ENCODE measurements at regions not wholly inside any gene's neighbourhood (a gene's known extent, or its start where the extent isn't known, plus 50 kb on each side); places are given as distances from the start of the nearest gene placed in this dataset.
"Not testable (repeated sequence)": the region's sequence is repeated elsewhere in the genome, so short reads cannot be mapped to it uniquely, and the experiment has no call there.

DNA sequence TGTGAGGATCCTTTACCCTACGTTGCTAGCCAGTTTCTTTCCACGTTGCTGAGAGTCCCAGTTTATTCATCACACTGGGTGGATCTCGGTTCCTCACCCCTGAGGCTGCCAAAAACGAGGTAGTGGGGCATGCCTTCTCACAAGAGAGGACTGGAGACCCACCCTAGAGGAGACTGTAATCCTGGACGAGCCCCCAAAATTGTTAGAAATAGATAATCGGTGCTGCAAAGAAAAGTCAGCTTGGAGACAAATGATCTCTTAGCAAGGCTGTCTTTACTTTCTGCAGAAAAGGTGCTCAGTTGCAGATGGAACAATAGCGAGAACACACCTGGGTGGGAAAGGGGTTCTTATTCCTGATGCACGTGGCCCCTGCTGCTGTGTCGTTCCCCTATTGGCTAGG, 101.8 kb downstream of the TMEM167A start:
- POLR2A ChIA-PET = no interaction called here
- no peak for DNase-seq
- H3K4me1 Mint-ChIP-seq = no peaks in the 10 kb centered on the region
- no peaks in the 10 kb centered on the region for H3K27me3 Mint-ChIP-seq
- H3K27ac Mint-ChIP-seq = no peak overlapping the region
- H3K9me3 Mint-ChIP-seq = peaks cover 25% of the 10 kb centered on the region
- no peak overlapping the region for H3K4me3 Mint-ChIP-seq
- peaks cover 3% of the 10 kb centered on the region for H3K36me3 Mint-ChIP-seq (ENCODE audit: low read depth)
- CTCF ChIA-PET = no interaction called here

DNA sequence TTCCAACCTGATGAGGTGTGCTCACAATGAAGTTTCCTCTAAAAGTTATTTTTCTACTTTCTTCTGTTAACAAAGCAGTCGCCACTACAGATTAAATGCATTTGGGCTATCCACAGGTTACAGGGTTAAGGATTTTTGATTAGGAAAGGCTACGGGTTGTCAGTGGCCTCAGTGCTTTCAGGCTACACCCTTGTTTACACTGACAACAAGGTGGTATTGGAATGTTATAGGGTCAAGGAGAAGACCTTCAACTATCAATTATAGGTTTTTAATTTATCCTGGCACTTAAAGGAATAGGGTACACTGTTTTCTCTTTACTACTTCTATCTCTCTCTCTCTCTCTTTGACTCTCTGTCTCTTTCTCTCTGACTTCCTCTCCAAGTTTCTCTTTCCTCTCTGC, 102.8 kb downstream of the TMEM167A start:
- CTCF ChIA-PET; H3K4me1 Mint-ChIP-seq; H3K4me3 Mint-ChIP-seq; POLR2A ChIA-PET; H3K27ac Mint-ChIP-seq; H3K27me3 Mint-ChIP-seq; DNase-seq; H3K36me3 Mint-ChIP-seq (ENCODE audit: low read depth): not testable (repeated sequence)
- peaks cover 32% of the 10 kb centered on the region for H3K9me3 Mint-ChIP-seq

DNA sequence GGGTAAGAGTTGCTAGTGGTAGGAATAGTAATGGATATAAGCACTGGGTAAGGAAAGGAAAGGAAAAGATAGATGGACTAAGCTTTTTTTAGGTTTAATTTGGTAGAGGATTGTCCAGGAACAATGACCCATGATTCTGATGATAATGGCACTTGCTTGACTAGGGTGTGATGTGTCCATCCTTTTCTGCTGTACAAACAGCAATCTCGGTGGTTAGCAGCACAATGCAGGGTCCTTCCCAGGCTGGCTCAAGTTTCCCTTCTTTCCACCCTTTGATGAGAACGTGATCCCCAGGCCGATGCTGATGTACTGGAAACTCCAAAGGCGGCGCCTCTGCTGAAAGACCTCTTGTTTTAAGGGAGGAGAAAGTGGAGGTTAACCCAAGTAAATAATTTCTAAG, 105.3 kb downstream of the TMEM167A start:
- no peak overlapping the region for H3K27ac Mint-ChIP-seq
- ChIA-PET POLR2A (no interaction called here), CTCF (no interaction called here)
- H3K27me3 Mint-ChIP-seq = no peaks in the 10 kb centered on the region
- H3K4me3 Mint-ChIP-seq = no peak overlapping the region
- peaks cover 35% of the 10 kb centered on the region for H3K9me3 Mint-ChIP-seq
- no peak for DNase-seq
- peaks cover 3% of the 10 kb centered on the region for H3K36me3 Mint-ChIP-seq (ENCODE audit: low read depth)
- peaks cover 13% of the 10 kb centered on the region for H3K4me1 Mint-ChIP-seq

DNA sequence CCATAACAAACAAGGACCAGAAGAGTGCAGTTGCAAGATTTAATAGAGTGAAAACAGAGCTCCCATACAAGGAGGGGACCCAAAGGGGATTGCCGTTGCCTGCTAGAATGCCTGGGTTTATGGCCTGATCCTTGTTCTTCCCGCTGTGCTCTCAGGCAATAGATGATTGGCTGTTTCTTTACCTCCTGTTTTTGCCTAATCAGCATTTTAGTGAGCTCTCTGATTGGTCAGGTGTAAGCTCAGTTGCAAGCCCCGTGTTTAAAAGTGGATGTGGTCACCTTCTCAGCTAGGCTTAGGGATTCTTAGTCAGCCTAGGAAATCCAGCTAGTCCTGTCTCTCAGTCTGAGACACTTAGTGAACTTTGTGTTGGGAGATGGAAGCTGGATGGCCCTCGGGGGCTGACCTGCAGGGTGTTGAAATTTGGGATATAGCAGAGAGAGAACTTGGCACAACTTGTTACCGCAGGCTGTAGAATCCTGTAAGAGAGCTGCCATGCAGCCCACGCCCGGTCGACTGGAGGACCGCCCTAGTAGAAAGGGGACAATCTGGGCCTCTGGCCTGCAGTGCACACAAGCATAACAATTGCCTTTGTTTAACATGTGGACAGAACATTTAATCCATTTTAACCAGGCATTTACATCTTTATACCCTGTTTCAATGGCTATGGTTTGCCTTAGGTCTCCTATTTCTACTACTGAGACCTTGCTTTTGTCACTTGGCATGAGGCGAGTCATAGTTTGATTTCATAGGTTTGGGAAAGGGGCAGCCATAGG, 106.0 kb downstream of the TMEM167A start:
- peaks cover 32% of the 10 kb centered on the region for H3K9me3 Mint-ChIP-seq
- H3K27me3 Mint-ChIP-seq; H3K27ac Mint-ChIP-seq; POLR2A ChIA-PET; CTCF ChIA-PET; DNase-seq; H3K4me3 Mint-ChIP-seq; H3K36me3 Mint-ChIP-seq (ENCODE audit: low read depth): not testable (repeated sequence)
- H3K4me1 Mint-ChIP-seq = peaks cover 13% of the 10 kb centered on the region

DNA sequence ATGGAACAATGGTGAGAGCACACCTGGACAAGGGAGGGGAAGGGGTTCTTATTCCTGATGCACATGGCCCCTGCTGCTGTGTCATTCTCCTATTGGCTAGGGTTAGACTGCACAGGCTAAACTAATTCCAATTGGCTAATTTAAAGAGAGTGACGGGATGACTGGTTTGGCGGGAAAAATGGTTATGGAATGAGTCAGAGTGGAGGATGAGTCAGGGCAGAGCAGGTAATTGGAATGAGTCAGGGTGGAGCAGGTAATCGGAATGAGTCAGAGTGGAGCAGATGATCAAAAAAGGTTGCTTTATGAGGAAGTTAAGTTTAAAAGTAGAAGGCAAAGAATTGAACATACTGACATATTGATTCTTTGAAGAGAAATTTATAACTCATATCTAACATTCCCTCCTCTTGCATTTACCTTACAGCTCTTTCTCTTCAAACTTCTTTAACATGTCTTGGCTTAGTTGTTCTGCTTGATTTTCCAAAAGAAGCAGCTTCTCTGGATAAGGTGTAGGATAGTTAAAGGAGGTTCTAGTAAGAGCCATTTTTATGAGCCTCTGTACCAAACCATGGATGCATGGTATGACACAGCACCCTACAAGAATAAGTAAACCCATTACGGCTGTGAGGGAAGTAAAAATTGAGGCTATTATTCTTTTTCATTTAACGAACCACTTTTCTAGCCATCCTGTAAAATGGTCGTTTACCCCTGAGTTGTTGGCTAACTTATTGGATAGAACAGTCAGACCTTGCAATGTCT, 107.8 kb downstream of the TMEM167A start:
- POLR2A ChIA-PET; CTCF ChIA-PET; H3K4me3 Mint-ChIP-seq; H3K36me3 Mint-ChIP-seq (ENCODE audit: low read depth); H3K27ac Mint-ChIP-seq; H3K27me3 Mint-ChIP-seq: not testable (repeated sequence)
- Mint-ChIP-seq H3K4me1 (peaks cover 13% of the 10 kb centered on the region), H3K9me3 (peaks cover 17% of the 10 kb centered on the region)
- DNase-seq = peak; percentile 27

DNA sequence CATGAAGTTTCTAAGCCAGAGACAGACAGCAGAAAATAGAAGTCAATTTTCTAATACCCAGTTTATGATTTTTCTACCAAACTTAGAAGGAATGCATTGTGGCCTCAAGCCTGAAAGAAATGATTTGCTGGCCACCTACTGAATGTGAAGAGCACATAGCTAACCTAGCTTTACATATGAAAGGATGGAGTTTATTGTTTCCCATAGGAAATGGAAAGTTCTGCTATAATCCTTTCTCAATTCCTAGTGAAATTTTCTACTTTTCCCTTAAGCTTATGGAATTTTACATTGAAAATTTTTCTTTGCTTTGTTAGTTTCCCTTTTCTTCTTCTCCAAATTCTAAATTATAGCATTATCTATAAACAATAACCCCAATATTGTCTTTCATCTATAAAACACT, 110.1 kb downstream of the TMEM167A start:
- H3K27me3 Mint-ChIP-seq = no peaks in the 10 kb centered on the region
- POLR2A ChIA-PET = no interaction called here

DNA sequence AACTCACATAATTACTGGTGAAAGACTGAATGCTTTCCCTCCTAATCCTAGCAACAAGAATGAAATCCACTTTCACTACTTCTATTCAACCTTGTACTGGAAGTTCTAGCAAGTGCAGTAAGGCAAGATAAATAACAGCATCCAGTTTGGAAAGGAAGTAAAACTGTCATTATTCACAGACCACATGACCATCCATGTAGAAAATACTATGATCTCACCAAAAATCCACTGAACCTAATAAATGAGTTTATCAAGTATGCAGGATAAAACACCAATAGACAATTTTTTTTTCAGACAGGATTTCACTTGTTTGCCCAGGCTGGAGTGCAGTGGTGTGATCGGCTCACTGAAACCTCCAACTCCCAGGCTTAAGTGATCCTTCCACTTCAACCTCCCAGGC, 117.7 kb downstream of the TMEM167A start:
- H3K36me3 Mint-ChIP-seq (ENCODE audit: low read depth) = no peaks in the 10 kb centered on the region
- no peak overlapping the region for H3K27ac Mint-ChIP-seq
- H3K4me1 Mint-ChIP-seq = no peaks in the 10 kb centered on the region
- no peak overlapping the region for H3K4me3 Mint-ChIP-seq
- CTCF ChIA-PET = no interaction called here
- POLR2A ChIA-PET = no interaction called here
- DNase-seq = no peak
- no peaks in the 10 kb centered on the region for H3K27me3 Mint-ChIP-seq
- no peaks in the 10 kb centered on the region for H3K9me3 Mint-ChIP-seq

More for the DNA sequence above, 110.1 kb downstream of the TMEM167A start:
- Mint-ChIP-seq H3K27ac (no peak overlapping the region), H3K9me3 (peaks cover 13% of the 10 kb centered on the region), H3K4me3 (no peak overlapping the region), H3K4me1 (peaks cover 13% of the 10 kb centered on the region), H3K36me3 (ENCODE audit: low read depth) (no peaks in the 10 kb centered on the region)
- DNase-seq = no peak
- CTCF ChIA-PET = interaction anchor here (0.6 kb wide), 1 partner anchor 377 kb away, joined by 3 read pairs; no protein-coding TSS in a partner anchor

DNA sequence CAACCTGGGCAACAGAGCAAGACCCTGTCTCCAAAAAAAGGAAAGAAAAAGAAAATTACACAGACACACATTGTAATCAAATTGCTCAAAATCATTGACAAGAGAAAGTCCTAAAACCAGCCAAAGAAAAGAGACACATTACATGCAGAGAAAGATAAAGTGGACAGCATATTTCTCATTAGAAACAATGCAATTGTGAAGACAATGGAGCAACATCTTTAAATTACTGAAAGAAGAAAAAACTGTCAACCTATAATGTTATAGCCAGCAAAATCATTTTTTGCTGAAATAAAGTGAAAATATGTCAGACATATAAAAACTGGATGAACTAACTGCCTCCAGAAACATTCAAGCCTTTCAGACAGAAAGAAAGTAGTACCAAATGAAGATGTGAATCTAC, 120.6 kb downstream of the TMEM167A start:
- Mint-ChIP-seq H3K4me1 (no peaks in the 10 kb centered on the region), H3K4me3 (no peak overlapping the region), H3K9me3 (no peaks in the 10 kb centered on the region), H3K36me3 (ENCODE audit: low read depth) (no peaks in the 10 kb centered on the region), H3K27ac (no peak overlapping the region), H3K27me3 (no peaks in the 10 kb centered on the region)
- ChIA-PET CTCF (no interaction called here), POLR2A (no interaction called here)
- no peak for DNase-seq

DNA sequence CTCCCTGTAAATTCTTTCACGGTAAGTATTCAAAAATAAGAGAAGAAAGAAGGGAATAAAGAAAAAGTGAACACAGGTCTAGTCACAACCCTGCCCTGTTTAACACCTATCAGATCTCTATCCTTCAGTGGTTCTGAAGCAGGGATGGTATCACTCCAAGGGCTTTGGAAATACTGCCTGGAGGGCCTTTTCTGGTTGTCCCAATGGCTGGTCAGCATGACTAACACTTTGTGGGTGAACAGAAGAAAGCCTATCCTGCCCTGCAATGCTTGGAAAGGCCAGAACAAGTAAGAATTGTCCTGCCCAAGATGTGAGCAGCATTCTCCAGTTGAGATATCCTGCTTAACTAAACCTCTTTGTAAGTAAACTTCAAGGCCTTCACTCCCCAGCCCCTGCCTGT, 124.9 kb downstream of the TMEM167A start:
- H3K27me3 Mint-ChIP-seq = no peaks in the 10 kb centered on the region

DNA sequence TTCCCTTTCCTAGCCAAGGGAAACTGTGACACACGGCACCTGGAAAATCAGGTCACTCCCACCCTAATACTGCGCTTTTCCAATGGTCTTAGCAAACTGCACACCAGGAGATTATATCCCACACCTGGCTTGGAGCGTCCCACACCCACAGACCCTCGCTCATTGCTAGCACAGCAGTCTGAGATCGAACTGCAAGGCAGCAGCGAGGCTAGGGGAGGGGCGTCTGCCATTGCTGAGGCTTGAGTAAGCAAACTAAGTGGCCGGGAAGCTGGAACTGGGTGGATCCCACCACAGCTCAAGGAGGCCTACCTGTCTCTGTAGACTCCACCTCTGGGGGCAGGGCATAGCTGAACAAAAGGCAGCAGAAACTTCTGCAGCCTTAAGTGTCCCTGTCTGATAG, 132.9 kb downstream of the TMEM167A start:
- H3K36me3 Mint-ChIP-seq (ENCODE audit: low read depth); CTCF ChIA-PET; H3K9me3 Mint-ChIP-seq; DNase-seq; H3K27ac Mint-ChIP-seq; H3K4me1 Mint-ChIP-seq; H3K27me3 Mint-ChIP-seq; H3K4me3 Mint-ChIP-seq; POLR2A ChIA-PET: not testable (repeated sequence)

More for the DNA sequence above, 124.9 kb downstream of the TMEM167A start:
- Mint-ChIP-seq H3K36me3 (ENCODE audit: low read depth) (no peaks in the 10 kb centered on the region), H3K27ac (no peak overlapping the region), H3K4me1 (no peaks in the 10 kb centered on the region), H3K9me3 (peaks cover 4% of the 10 kb centered on the region), H3K4me3 (no peak overlapping the region)
- POLR2A ChIA-PET = no interaction called here
- no peak for DNase-seq
- CTCF ChIA-PET = no interaction called here

DNA sequence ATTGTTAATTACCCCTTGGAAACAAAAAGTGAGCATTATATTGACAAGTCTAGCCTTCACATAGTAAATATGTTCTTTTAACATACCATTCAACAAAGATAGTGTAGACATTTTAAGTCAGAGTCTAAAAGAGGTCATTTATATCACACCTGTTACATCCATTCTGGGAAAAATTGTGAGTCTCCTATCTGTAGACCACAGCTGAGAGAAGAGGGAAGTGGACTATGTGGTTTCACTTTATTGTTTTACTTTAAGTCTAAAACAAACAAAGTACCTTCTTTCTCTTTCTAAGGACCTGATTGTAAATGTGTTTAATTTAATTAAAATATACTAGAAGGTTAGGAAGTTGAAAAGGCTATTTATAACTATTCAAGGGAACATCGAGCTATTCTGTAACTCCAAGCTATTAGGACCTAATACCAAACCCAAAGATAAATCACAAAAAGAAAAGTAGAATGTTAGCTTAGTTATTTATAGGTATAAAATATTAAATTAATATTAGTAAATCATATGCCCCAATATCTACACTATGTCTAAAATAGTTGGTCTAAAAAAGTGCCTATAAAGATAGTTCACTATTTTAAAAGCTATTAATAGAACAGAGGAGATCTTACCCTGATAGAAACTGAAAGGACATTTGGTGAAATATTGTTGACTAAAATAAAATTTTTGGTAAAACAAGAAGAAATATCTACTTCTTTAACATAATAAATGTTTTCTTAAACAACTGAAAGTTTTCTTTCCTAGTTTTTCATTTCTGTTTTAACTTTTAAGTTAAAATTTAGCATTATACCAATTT, 134.9 kb downstream of the TMEM167A start:
- DNase-seq = no peak
- Mint-ChIP-seq H3K27ac (no peak overlapping the region), H3K4me1 (no peaks in the 10 kb centered on the region), H3K4me3 (no peak overlapping the region), H3K27me3 (no peaks in the 10 kb centered on the region), H3K9me3 (peaks cover 3% of the 10 kb centered on the region), H3K36me3 (ENCODE audit: low read depth) (no peaks in the 10 kb centered on the region)
- ChIA-PET POLR2A (no interaction called here), CTCF (no interaction called here)

DNA sequence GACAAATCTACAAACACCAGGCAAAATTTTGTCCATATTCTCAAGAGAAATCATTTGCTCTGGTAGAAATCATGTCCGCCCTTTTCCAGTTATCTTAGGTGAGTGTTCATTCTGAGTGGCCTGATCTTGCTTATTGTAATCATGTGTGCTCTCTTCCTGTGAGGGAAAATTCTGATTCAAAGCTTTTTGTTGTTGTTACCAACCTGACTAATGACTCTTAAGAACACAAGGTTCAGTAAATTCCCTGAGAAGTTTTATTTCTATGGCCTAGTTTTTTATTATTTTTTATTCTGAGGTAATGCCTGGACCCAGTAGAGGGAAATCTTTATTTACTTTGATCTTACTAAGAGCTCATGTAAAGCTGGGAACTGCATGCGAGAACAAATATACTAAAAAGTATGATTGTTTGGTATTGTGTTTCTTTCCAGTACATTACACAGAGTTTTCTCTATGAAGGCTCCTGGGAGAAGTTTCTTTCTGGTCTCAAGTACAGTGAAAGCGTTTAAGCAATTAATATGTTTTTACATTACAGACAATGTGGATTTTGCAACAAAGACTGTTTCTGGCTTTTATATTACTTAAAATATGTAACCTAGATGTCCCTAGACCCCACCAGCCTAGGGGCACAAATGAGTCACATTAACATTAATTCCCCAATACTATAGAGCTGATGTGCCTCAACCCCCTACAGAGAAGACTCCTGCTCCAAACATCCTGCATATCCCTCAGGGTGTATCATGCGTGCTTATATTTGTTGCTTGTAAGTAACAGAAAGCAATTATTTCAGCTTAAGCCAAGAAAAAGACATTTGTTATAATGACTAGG, 138.1 kb downstream of the TMEM167A start:
- CTCF ChIA-PET = no interaction called here
- POLR2A ChIA-PET = no interaction called here
- Mint-ChIP-seq H3K4me1 (no peaks in the 10 kb centered on the region), H3K36me3 (ENCODE audit: low read depth) (no peaks in the 10 kb centered on the region), H3K9me3 (peaks cover 3% of the 10 kb centered on the region), H3K27me3 (no peaks in the 10 kb centered on the region), H3K27ac (no peak overlapping the region), H3K4me3 (no peak overlapping the region)
- no peak for DNase-seq
